HG02852 (cell line): ENCODE measurements at regions not wholly inside any gene's neighbourhood (a gene's known extent, or its start where the extent isn't known, plus 50 kb on each side); places are given as distances from the start of the nearest gene placed in this dataset.
"Not testable (repeated sequence)": the region's sequence is repeated elsewhere in the genome, so short reads cannot be mapped to it uniquely, and the experiment has no call there.

Source experiments
- ATAC-seq: cut with Tn5 transposase; IDR thresholded peaks from one replicate; pipeline ENCODE4 v1.9.1; 2021; ENCODE audit warnings: mild to moderate bottlenecking, moderate library complexity; ENCODE audit not compliant: unreplicated experiment

DNA sequence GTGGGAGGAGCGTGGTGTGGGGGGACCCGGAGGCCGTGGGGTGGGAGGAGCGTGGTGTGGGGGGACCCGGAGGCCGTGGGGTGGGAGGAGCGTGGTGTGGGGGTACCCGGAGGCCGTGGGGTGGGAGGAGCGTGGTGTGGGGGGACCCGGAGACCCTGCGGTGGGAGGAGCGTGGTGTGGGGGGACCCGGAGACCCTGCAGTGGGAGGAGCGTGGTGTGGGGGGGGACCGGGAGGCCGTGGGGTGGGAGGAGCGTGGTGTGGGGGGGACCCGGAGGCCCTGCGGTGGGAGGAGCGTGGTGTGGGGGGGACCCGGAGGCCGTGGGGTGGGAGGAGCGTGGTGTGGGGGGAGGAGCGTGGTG is 203.5 kb downstream of the DLL1 start:
- not testable (repeated sequence) for ATAC-seq

DNA sequence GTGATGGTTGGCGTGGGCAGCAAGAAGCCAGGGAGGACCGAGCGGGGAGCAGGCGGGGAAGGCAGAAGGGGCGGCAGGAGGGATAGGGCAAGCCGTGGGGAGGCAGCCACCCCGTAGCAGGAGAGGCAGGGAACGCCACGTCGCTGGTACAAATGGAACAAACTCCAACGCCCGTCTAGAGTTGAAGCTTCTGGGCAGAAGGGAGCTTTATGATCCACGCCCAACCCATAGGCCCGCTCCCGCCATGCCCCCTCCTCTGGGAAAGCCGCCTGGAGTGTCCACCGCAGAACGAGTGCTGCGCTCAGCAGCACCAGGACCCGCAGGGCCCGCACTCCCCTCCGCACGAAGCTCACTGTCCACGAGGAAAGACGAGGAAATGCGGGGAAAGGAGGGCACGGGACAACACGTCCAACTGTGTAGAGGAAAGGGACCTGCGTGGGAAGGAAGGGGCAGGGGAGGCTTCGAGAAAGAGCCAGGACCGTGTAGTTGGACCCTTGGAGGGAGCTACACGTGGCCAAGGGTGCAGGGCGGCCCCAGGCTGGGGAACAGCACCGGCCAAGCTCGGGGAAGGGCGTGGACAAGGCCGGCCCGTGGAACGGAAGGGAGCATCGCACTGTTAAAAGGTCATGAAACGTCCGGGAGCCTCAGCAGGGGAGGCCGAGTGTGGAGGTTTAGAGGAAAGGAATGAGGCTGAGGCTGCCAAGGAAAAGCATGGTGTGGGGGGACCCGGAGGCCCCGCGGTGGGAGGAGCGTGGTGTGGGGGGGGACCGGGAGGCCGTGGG is 204.0 kb downstream of the DLL1 start:
- ATAC-seq, result no peak

DNA sequence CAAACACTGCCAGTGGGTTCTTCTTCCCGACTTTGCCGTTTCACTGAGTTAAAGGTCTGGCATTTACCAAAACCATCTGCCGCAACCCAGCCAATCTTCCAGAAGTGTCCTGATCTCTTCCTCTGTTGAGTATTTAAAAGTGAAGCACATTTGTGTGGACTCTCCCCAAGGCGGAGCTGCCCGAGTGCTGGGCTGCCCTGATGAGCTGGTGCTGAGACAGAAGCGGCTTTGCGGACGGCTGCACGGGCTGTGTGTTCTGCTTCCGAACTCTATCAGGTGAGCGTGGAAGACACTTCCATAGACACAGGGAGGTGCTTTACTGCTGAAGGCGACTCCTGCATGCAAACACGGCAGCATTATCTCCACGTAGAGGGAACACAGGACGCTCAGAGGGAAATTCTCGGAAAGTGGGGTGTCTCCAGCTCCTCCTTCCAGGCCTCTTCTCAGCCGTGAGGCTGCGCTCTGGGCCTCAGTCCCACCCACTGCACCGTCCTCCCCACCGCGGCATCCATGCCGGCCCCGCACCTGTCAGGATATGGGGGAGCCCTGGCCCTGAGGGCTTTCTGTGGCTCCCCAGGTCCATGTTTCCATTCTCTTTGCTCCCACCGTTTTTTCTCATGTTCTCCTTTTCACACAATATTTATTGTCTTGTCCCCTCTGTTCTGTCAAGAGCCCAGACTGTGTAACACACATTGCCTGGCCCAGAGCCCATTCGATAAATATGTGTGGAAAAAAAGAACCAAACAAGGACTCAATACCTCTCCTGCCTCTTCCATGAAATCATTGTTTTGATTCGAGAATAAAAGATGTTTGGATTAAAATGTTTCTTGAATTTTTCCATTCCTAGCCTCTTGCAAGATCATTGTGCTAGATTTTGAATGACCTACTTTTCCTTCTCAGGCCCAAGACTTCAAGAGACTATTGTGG is 205.1 kb downstream of the DLL1 start:
- ATAC-seq, result no peak

DNA sequence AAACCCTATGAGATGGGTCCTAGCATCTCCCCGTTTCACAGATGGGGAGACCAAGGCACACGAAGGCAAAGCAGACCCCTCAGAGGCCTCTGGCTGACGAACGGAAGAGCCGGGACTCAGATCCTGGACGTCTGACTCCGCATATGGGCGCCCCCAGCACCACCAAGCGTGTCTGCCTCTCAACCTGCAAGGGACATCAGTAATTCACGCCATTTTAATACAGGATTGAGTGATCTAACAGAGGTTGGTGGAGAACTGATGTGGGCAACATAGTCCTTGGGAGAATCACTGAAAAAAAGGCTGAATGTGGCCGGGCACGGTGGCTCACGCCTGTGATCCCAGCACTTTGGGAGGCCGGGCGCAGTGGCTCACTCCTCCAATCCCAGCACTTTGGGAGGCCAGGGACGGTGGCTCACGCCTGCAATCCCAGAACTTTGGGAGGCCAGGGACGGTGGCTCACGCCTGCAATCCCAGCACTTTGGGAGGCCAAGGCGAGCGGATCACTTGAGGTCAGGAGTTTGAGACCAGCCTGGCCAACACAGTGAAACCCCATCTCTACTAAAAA is 206.6 kb downstream of the DLL1 start:
- no peak for ATAC-seq

DNA sequence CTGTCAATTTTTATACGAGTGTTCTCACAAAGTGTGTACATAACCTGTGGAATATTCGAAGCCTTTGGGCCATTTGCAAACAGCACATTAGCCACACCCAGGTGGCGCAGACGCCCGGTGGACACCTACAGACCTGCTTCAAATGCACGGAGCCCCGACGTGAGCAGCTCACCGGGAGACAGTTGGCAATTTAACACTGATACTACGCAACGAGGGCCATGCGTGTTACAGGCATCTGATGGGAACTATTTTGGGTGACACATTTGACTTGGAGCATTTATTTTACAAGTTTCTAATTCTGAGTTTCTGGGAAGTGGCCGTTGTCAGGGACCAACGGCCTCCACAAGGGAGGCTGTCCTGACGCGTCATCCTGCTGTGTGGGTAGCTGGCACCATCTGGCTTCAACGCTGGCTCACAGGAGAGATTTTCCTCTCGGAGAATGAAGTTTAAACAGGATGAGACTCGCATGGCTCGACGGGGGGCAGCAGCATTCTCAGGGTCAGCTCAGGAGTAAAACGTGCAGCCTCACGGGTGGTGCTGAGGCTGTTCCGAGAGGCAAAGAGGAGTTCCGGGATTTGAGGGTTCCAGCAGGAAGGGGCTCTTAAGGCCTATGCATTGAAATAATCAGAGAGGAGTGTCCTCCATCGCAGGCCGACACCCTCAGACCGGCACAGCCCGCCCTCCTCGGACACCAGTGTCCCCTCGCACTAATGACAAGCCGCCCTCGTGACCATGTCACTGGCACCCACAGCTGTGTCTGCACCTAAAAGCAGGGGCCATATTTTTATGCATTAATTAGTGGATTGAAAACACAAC is 207.4 kb downstream of the DLL1 start:
- no peak for ATAC-seq

DNA sequence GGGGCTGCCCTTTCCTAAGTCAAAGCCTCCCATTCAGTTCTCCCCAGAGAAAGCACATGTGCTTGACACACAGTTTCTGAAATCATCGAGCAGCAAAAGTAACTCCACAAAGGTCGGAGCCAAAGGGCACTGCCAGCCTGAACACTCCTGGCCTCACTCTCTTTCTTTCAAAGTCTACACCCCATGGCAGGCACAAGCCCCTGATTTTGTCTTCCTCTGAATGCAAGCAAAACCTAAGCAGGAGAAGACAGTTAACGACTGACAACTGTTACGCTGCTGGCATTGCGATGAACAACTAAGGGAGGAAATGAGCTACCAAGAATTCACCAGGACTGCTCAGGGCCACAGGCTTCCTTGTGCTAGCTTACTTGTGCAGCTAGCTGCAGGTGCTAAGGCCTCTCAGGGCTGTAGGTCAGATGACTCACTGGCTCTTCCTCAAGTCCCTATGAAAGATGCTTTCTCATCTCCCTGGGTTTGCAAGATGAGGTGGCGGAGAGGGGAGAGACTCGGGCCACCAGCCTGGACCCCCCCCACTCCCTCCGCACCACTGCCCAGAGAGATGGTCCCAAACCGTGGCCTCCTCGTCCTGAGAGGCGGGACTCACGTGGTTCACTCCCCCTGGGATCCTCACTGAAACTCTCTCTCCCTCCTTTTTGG is 208.2 kb downstream of the DLL1 start:
- ATAC-seq, result no peak

DNA sequence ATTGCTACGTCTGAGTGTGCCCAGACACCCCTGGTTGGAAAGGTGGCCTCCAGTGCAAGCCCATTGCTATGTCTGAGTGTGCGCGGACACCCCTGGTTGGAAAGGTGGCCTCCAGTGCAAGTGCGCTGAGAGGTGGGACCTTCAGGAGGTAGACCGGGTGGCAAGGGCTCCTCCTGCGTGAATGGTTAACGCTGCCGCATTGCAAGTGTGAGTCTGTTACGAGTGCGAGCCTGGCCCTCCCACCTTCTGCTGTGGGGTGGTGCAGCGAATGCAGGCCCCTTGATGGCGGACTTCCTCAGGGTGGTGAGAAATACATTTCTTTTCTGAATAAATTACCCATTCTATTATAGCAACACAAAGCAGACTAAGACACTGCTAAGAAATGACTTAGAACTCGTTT is 208.8 kb downstream of the DLL1 start:
- no peak for ATAC-seq

DNA sequence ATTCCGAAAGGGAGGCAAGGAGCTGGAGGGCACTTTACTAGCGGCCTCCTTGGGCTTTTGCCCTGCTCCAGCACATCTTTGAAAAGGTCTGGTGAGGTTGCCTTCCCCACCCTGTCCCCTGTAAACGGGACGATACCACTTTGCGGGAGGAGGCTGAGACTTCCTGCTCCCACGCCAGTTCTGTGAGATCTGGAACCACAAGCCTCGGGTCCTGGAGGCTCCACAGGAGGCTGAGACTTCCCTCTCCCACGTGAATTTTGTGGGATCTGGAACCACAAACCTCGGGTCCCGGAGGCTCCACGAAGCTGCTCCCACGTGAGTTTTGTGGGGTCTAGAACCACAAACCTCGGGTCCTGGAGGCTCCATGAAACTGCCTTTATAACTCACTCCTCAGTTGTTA is 209.3 kb downstream of the DLL1 start:
- ATAC-seq, result no peak

DNA sequence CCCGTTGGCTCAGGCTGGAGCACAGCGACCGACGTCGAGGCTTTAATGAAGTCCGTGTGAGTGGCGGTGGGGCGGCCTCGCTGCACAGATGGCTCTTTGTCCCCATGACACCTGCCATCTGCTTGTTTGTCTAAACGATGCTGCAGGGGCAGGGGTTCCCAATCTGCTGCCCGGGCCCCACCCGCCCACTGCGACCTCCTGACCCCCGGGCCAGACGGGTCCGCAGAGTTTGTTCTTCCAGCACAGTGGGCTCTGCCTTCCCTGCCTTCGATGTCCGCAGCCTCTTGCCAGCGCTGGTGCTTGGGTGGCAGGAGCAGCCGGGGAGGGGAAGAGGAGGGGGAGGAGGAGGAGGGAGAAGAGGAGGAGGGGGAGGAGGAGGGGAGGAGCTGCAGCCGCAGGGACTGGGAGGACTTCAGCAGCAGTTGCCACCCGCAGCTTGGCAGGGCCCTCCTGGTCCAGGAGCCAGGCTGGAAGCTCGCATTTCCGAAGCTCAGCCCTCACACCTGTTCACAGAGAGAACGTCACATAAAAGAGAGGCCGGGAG is 210.0 kb downstream of the DLL1 start:
- ATAC-seq, result no peak

DNA sequence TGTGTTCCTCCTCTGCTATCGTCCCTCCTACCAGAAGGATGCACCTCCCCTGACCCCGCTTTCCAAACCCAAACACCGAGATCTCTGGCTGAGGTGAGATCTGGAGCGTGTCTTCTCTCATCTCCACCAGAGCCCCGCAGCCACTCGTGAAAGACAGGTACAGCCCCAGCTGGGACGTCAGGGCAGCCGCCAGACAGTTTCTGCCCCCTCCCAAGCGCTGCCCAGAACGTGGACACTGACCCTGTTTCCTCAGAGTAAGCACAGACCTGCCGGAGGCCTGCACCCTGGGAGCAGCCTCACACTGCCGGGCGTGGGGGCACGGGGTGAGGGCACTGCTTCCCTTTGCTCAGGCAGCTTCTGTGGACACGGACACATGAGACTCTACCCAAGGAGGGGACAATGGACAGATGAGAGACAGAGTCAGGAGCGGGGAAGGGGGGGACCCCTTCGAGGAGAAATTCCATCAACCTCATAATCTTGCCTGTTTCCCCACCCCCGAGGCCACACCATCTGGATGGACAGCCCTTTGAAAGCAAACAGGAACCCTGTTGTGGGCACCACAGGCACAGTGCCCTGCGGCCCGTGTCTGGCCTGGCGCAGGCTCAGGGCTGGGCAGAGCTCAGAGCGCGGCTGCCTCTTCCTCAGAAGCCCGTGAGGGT is 210.6 kb downstream of the DLL1 start:
- no peak for ATAC-seq

DNA sequence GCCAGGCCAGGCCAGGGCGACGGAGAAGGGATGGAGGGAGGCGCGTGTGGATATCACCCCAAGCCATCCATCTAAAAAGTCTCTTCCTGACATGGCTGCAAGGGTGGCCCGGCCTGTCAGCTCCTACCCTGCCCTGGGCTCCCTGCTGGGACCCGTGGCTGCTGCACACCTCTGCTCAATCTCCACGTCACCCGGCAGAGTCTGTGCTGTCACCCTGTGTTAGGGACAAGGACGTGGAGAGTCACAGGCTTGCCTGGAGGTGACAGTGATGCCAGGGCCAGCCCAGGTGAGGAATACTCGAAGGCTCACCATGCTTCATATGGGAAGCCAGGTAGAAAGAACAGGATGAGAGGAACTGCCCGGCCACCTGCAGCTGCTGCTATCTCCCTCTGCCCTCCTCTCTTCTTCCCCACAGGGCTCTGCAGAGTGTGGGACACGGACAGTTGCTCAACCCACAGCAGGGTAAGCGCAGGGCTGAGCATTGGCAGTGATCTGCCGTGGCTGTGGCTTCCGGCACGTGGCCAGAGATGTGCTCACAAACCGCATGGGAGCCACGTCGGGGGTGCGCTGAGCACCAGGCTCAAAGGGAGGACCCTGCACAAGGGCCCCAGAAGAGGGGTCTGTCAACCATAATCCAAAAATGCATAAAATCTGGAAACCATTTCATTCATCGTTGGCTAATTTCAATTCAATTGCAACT is 214.3 kb downstream of the DLL1 start:
- no peak for ATAC-seq

DNA sequence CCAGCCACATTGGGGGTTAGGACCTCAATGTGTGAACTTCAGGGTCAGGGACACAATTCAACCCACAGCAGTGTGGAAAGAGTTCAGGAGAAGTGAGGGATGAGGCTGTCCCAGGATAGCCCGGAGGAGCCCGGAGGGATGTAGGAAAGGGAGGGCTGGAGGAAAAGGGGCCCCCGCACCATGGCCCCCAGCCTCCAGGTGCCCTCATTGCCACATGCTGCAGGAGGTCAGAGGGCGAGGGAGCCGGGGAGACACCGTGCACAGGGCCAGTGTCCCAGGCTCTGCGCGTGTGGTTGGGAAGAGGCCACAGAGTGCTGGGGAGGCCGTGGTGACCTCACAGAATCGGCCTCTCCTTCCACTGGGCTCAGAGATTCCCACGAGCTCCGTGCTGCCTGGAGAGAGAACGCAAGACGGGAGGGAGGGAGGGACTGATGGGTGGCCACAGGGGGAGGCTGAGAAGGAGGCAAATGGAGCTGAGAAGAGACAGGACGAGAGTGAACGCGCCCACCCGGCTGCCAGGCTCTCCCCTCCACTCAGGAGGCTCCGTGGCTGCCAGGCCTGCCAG is 215.1 kb downstream of the DLL1 start:
- no peak for ATAC-seq

DNA sequence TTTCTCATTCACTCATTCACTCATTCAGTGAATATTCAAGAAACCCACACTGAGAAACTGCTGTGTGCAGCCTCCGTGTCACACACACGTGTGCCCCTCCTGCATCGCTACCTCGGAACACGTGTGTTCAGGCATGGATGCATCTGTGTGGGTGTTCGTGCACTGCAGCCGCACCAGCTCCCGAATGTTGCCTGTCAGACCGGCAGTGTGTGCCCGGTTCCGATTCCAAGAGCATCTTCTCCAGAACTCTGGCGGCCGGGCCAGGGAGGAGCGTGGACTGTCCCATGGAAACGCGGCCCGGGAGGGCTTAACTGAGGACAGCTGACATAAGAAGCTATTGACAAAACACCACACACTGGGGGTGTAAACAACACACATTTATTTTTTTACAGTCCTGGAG is 216.0 kb downstream of the DLL1 start:
- no peak for ATAC-seq

DNA sequence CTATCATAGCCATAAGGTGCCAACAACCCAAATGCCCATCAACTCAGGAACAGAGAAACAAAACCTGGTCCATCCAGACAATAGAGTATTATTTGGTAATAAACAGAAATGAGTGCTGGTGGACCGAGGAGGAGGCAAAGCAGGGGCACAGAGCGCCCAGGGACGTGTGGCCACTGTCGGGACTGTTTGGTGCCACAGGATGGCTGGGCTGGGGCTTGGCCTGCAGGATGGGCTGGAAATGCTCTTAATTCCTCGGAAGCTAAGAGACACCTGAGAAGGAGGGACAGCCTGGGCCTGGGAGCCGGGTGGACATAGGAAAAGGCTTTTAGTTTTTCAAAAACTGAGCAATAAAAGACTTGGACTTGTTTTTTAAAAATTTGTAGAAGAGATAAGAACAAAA is 216.4 kb downstream of the DLL1 start:
- ATAC-seq, result no peak

DNA sequence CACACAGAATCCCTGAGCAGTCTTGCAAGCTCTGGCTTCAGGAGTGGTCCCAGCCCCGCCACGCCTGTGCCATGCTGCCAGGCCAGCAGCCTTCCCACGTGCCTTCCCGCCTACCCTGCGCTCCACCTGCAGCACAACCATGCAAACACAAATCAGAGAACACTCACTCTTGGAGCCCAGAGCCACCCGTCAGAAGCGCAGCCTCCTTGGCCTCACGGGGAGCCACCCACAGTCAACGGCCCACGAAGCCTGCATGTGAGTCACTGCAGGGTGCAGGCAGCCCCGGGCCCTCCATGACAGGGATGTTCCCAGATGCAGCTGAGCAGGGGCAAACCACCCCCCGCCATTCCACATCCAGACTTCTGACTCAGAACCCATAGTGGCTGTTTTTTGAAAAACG is 217.0 kb downstream of the DLL1 start:
- no peak for ATAC-seq

DNA sequence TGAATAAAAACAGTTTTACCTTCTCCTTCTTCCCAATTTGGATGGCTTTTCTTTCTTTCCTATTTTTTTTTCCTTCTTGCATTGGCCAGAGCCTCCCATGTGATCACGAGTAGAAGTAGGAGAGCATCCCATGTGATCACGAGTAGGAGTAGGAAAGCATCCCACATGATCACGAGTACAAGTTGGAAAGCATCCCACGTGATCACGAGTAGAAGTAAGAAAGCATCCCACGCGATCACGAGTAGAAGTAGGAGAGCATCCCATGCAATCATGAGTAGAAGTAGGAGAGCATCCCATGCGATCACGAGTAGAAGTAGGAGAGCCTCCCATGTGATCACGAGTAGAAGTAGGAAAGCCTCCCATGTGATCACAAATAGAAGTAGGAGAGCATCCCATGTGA is 218.6 kb downstream of the DLL1 start:
- no peak for ATAC-seq

DNA sequence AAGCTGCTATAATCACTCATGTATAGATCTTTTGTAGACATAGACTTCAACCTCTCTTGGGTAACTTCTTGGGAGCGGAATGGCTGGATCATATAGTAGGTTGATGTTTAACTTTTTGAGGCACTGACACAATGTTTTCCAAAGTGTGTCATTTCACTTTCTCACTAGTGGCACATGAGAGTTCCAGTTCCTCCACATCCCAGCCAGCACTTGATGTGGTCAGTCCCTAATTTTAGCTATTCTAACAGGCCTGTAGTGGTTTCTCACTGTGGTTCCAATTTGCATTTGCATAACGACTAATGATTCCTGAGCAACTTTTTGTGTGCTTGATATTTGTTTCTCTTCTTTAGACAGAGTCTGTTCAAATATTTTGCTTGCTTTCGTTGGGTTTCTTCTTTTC is 221.3 kb downstream of the DLL1 start:
- no peak for ATAC-seq

DNA sequence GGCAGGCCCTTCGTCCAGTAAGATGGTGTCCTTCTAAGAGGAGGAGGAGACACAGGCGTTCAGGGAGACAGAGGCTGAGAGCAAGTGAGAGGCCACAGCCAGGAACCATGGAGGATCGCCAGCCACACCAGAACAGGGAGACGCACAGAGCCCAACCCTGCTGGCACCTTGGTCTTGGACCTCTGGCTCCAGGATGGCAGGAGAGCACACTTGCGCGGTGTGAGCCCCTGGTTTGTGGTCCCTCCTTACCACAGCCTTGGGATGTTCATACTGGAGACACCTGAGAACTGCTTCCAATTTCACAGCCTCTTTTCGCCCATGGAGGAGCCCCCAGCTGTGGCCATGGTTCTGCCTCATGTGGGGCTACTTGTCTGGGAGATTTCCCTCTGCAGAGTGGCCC is 222.4 kb downstream of the DLL1 start:
- no peak for ATAC-seq

DNA sequence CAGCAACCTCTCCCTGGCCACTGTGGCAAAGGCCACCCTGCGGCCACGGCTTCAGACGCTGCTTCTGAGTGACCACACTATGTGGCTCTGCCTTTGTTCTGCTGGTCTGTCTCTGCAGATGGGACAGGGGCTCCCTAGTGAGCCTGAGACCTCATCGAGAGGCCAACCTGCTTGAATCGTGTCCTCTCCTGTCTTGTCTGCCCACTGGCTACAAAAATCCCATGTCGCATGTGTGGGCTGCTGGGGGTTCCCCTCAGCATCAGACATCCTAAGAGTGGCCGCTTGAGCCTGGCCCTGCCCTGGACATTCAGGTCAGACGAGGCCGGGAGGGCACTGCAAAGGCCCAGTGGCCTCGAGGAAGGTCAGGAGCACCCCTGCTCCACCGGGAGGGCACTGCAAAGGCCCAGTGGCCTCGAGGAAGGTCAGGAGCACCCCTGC is 222.9 kb downstream of the DLL1 start:
- no peak for ATAC-seq
